ENCODE measurements at regions not wholly inside any gene's neighbourhood (a gene's known extent, or its start where the extent isn't known, plus 50 kb on each side); places are given as distances from the start of the nearest gene placed in this dataset.

- no peak for TF ChIP-seq EZH2 (IDR thresholded peaks at IDR 0.05; ENCODE audit: borderline replicate concordance)
- no peak for TF ChIP-seq CTCF (IDR thresholded peaks at IDR 0.05; ENCODE audit: poor library complexity)
- no peak for TF ChIP-seq EZH2phosphoT487 (IDR thresholded peaks at IDR 0.05; ENCODE audit: low read depth, severe bottlenecking, unreplicated experiment)
These were observed 170.7 kb upstream of the PLPP4 start for GRCh38 chr10:120286280-120286679.
